ENCODE measurements at regions not wholly inside any gene's neighbourhood (a gene's known extent, or its start where the extent isn't known, plus 50 kb on each side); places are given as distances from the start of the nearest gene placed in this dataset.

- DNase-seq (ENCODE audit: low read depth): peak; percentile 98
Measured at GRCh38 chr11:28820296-28820989, 712.3 kb downstream of the METTL15 start.

DNA sequence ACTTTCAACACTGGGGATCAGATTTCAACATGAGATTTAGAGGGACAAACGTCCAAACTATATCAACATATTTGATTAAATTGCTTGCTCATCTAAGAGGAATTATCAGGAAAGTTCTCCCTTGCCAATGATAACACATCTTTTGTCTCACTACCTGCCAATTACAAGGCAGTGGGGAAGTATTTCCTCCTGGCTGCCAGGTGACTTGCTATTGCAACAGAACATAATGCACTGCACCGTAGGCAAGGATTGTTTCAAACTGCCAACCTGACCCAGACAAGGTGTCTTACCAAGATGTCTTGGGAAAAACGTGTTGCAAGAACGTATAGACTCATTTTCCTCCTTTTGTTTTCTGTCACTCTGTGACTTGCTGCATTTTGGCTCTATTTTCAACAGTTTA is 711.6 kb downstream of the METTL15 start:
- peak; percentile 34 for DNase-seq (ENCODE audit: low read depth)

- no peak for DNase-seq (ENCODE audit: low read depth)
Measured at GRCh38 chr11:28815110-28815509, 706.9 kb downstream of the METTL15 start.

DNA sequence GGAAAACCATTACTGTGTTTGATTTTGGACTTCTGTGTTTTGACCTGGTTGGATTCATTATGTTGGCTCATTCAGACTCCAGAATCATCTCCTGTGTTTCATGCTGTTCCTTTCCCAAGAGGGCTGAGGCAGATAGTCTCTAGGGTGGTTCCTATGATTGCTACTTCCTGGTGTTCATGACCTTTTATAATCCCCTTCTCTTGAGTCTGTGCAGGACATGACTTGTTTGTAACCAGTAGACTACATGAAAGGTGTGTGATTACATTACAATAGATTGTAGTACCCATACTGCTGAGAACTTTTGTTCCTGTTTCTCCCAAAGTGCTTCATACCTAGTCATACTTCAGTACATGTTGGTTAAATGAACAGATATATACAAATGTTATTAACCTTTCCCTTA is 700.6 kb downstream of the METTL15 start:
- DNase-seq (ENCODE audit: low read depth): no peak

- DNase-seq (ENCODE audit: low read depth): peak; percentile 9
Measured at GRCh38 chr11:28799316-28799715, 691.1 kb downstream of the METTL15 start.

GRCh38 chr11:28798286-28798685 is 690.1 kb downstream of the METTL15 start:
- DNase-seq (ENCODE audit: low read depth): no peak

GRCh38 chr11:28797536-28797935 is 689.3 kb downstream of the METTL15 start:
- no peak for DNase-seq (ENCODE audit: low read depth)

- DNase-seq (ENCODE audit: low read depth): no peak
Measured at GRCh38 chr11:28794405-28794804, 686.2 kb downstream of the METTL15 start.

GRCh38 chr11:28793282-28793738 is 685.1 kb downstream of the METTL15 start:
- no peak for DNase-seq (ENCODE audit: low read depth)

- no peak for DNase-seq (ENCODE audit: low read depth)
Measured at GRCh38 chr11:28792856-28793255, 684.7 kb downstream of the METTL15 start.

DNA sequence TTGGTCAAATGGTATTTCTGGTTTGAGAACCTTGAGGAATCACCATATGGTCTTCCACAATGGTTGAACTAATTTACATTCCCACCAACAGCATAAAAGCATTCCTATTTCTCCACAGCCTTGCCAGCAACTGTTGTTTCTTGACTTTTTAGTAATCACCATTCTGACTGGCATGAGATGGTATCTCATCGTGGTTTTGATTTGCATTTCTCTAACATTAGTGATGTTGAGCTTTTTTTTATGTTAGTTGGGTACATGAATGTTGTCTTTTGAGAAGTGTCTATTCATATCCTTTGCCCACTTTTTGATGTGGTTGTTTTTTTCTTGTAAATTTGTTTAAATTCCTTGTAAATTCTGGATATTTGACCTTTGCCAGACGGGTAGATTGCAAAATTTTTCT is 679.7 kb downstream of the METTL15 start:
- DNase-seq (ENCODE audit: low read depth): peak; percentile 60

DNA sequence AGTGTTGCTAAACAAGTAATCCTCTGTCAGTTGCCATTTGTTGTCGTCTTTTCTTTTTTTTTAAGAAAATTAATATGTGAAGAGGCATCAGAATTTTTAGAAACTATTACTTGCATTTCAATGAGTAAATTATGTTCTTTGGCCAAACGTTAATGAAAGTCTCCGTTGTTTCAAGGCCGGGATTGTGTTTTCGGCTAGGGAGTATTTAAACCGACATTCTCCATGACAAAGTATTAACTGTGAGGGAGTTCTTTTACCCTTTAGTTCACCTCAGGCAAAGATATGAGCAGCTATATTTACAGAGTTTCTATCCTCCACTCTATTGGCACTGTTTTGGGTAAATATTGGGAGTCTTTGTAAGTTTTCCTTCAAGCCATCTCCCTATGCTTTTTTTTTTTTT is 668.9 kb downstream of the METTL15 start:
- no peak for DNase-seq (ENCODE audit: low read depth)

GRCh38 chr11:28773606-28774005 is 665.4 kb downstream of the METTL15 start:
- DNase-seq (ENCODE audit: low read depth): no peak

DNA sequence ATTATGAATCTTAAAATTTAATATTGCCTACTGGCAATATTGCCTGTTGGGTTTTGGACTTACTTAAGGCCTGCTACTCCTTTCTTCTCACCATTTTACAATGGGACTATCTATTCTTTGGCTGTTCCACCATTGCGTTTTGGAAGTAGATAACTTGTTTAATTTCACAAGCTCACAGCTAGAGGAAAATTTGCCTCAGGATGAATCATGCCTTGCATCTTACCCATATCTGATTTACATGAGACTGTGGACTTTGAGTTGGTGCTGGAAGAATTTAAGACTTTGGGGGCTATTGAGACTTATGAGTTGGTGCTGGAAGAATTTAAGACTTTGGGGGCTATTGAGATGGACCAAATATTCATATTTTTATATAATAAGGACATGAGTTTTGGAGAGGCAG is 662.6 kb downstream of the METTL15 start:
- peak; percentile 50 for DNase-seq (ENCODE audit: low read depth)

- peak; percentile 90 for DNase-seq (ENCODE audit: low read depth)
Measured at GRCh38 chr11:28767574-28767973, 659.4 kb downstream of the METTL15 start.

GRCh38 chr11:28763876-28764275 is 655.7 kb downstream of the METTL15 start:
- no peak for DNase-seq (ENCODE audit: low read depth)

GRCh38 chr11:28763151-28763550 is 655.0 kb downstream of the METTL15 start:
- no peak for DNase-seq (ENCODE audit: low read depth)

- peak; percentile 47 for DNase-seq (ENCODE audit: low read depth)
Measured at GRCh38 chr11:28760676-28761390, 652.6 kb downstream of the METTL15 start.

DNA sequence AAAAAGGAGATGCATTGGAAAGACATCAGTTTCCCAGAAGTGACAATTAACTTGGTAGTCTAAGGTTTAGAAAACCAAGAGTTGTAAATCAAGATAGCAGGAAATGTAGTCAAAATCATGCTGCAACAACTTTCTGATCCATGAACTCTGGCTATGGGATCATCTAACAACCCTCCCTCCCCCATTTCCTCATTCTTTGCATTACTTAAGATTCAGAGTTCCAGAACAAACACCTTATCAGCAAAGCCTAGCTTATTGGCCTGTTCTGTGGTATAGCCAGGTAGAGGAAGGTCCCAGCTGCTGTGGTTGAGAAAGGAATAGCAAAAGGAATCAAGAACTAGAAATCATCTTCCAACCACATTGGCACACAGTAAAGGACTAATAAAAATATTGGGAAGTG is 651.1 kb downstream of the METTL15 start:
- peak; percentile 89 for DNase-seq (ENCODE audit: low read depth)

DNA sequence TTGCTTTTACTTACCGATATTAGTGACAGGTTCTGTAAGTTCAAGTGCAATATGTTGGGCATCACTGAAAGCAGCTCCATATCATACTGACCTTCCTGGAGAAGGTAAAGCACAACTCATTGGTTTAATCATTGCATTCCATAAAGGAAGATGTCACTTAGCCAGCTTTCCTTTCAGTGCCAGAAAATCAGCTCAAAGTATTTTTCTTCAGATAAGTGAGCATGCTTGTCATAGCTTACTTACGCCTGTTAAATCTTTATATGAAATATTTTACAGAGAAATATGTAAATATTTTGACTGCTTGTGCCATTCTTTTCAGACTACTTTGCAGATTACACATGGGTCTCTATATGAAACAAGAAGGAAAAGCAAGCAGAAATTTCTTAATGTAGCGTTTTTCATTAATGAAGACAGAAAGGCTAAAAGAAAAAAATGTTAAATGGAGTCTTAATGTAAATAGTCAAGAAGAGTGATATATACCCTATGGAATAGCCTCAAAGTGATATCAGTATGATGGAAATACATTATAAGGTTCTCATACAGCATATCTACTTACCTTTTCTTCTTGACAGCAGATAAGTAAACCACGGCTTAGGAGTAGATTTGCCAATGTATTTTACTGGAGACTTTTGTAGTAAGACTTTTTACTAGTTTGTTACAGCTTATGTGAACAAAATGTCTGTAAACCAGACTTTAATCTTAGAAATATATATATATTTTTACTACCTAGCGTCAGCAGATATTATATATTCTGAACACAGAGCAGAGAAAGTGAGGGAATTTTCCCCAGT is 649.7 kb downstream of the METTL15 start:
- DNase-seq (ENCODE audit: low read depth): peak; percentile 91

- peak; percentile 86 for DNase-seq (ENCODE audit: low read depth)
Measured at GRCh38 chr11:28756977-28757376, 648.8 kb downstream of the METTL15 start.

GRCh38 chr11:28743061-28743550 is 634.9 kb downstream of the METTL15 start:
- peak; percentile 87 for DNase-seq (ENCODE audit: low read depth)
